ENCODE measurements at regions not wholly inside any gene's neighbourhood (a gene's known extent, or its start where the extent isn't known, plus 50 kb on each side); places are given as distances from the start of the nearest gene placed in this dataset.

GRCh38 chr3:117195034-117195433, 485.5 kb downstream of the TUSC7 start:
- TF ChIP-seq, protein P1, sequence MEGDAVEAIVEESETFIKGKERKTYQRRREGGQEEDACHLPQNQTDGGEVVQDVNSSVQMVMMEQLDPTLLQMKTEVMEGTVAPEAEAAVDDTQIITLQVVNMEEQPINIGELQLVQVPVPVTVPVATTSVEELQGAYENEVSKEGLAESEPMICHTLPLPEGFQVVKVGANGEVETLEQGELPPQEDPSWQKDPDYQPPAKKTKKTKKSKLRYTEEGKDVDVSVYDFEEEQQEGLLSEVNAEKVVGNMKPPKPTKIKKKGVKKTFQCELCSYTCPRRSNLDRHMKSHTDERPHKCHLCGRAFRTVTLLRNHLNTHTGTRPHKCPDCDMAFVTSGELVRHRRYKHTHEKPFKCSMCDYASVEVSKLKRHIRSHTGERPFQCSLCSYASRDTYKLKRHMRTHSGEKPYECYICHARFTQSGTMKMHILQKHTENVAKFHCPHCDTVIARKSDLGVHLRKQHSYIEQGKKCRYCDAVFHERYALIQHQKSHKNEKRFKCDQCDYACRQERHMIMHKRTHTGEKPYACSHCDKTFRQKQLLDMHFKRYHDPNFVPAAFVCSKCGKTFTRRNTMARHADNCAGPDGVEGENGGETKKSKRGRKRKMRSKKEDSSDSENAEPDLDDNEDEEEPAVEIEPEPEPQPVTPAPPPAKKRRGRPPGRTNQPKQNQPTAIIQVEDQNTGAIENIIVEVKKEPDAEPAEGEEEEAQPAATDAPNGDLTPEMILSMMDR (IDR thresholded peaks at IDR 0.05) = no peak
- no peak for TF ChIP-seq EP300 (IDR thresholded peaks at IDR 0.05)
- no peak for TF ChIP-seq POLR2A (IDR thresholded peaks at IDR 0.05)
